ENCODE measurements at regions not wholly inside any gene's neighbourhood (a gene's known extent, or its start where the extent isn't known, plus 50 kb on each side); places are given as distances from the start of the nearest gene placed in this dataset.
"Not testable (repeated sequence)": the region's sequence is repeated elsewhere in the genome, so short reads cannot be mapped to it uniquely, and the experiment has no call there.

- no peak for DNase-seq (ENCODE audit: low read depth)
Measured at GRCh38 chr11:81420668-81421250, 1312.9 kb downstream of the FAM181B start.

- DNase-seq (ENCODE audit: low read depth), result no peak
Measured at GRCh38 chr11:81397316-81397715, 1336.3 kb downstream of the FAM181B start.

DNA sequence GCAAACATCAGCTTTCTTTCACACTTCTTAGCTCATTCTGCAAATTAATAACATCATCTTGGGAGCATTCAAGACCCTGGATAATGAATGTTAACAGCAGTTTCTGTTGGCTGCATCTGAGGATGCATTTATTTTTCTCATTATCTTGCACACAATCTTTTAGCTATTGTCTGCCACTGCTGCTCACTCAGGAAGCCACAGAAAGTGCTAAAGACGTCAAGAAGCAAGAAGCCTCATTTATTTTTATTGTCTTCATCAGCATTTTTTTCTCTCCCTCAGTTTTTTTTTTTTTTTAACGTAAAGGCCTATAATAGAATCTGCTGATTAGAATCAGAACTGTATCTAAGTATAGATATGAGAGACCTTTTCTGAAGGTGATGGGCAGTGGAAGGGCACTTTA lies 1339.4 kb downstream of the FAM181B start:
- DNase-seq (ENCODE audit: low read depth), result no peak

DNA sequence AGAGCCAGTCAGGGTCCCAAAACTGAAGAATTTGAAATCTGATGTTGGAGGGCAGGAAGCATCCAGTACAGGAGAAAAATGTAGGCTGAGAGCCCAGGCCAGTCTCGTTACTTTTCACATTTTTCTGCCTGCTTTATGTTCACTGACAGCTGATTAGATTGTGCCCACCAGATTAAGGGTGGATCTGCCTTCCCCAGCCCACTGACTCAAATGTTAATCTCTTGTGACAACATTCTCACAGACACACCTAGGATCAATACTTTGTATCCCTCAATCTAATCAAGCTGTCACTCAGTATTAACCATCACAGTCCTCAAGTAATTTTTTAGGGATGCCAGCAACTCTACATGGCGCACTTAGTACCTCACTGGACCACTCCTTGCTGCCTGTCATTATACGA lies 1345.3 kb downstream of the FAM181B start:
- DNase-seq (ENCODE audit: low read depth), result no peak

DNA sequence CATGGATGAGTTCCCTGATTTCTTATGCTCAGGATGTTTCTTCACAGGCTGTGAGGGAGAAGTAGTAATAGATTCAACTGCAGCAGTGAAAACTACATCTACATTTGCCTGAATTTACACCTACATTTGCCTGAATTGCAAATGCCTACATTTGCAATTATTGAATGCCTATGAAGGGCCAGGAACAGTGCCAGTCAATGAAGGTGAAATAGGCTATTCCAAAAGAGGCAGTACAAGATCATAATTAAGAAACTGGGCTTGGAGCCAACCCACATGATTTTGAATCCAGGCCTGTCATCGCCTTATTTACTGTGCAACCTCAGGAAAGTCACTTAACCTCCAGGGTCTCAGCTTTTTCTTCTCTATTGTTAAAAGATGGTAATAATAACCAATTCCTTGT lies 1353.3 kb downstream of the FAM181B start:
- DNase-seq (ENCODE audit: low read depth), result no peak

DNA sequence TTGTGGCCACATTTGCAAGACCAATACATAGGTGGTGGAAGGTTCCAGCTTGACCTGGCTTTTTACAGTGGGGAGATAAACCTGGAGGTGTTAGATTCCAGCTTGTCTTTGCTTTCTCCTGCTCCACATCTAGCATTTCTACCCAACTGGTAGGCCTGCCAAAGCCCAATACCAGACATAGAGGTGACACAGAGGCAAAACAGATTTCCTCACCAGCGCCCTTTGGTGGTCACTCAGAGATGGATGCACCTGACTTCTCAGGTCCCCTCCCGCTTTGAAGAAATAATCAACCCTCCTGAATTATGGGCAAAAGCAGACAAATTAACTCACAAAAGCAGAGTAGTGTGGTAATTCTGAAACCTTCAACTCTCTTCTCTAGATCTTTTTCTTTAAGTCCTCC lies 1356.2 kb downstream of the FAM181B start:
- DNase-seq (ENCODE audit: low read depth), result no peak

DNA sequence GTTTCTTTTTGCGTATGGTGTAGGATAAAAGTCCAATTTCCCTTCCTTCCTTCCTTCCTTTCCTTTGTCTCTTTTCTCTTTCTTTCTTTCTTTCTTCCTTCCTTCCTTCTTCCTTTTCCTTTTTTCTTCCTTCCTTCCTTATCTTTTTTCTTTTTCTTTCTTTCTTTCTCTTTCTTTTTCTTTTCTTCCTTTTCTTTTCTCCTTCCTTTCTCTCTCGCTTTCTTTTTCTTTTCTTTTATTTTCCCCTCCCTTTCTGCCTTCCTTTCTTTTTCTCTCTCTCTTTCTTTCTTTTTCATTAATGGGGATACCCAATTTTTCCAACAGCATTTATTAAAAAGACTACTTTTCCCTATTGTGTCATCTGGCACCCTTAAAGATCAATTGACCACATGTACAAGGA lies 1359.7 kb downstream of the FAM181B start:
- no peak for DNase-seq (ENCODE audit: low read depth)

- DNase-seq (ENCODE audit: low read depth), result no peak
Measured at GRCh38 chr11:81368192-81368591, 1365.5 kb downstream of the FAM181B start.

DNA sequence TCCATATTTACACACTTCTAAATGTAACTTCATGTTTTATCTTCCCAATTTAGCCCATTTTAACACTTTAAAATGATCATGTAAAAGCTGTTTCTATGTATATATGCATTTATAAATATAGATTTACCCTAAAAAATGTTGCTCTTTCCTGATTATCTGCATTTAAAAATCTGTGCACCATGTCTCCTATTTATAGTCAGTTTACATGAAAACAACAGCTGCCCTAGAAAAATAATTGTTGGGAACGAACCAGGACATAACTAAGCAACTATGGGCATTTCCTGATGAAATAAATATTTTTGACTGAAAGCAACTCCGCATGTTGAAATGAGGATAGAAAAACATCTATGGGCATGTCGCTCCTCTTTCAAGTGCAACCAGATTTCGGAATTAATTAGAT lies 1368.2 kb downstream of the FAM181B start:
- DNase-seq (ENCODE audit: low read depth), result no peak

DNA sequence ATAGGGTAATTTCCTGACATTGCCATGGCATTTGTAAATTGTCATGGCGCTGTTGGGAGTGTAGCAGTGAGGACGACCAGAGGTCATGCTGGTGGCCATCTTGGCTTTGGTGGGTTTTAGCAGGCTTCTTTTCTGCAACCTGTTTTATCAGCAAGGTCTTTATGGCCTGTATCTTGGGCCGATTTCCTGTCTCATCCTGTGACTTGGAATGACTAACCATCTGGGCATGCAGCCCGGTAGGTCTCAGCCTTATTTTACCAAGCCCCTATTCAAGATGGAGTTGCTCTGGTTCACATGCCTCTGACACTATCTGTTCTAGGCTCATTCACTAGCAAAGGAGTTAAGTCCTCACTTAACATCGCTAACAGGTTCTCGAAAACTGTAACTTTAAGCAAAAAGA lies 1374.2 kb downstream of the FAM181B start:
- DNase-seq (ENCODE audit: low read depth), result no peak

DNA sequence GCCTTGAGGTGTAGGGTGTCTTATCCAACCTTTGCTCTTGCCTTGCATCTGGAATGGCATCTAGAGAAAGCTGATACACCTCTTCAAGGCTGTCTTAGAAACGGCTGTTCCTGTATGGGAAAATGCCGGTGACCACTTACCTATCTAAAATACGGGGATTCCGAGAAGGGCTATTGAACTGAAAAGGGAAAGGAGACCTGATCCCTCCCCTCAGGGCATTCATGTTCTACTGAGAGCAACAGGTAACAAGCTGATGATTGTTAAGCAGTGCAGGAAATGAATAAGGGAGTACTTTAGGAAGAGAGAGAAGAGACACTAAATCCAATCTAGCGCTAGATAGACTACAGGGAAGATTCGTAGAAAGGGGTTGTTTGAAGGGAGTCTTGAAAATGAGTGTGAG lies 1388.1 kb downstream of the FAM181B start:
- no peak for DNase-seq (ENCODE audit: low read depth)

DNA sequence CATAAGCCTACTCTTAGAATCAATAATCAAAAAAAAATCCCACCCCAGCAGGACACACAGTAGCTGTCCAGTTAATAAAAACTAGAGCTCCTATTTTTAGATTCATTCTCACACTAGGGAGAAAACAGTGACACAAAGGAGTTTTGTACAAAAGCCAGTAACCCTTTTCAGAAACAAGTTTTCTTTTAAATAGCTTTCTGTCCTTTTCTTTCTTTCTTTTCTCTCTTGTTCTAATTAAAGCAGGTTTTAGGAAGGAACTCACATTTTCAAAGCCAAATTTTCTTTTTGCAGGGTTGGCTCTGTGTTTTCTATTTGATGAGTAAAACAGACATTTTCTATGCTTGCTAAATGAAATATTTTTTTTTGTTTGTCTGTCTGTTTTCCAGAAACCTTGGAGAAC lies 1390.7 kb downstream of the FAM181B start:
- no peak for DNase-seq (ENCODE audit: low read depth)

GRCh38 chr11:81340225-81340624 lies 1393.4 kb downstream of the FAM181B start:
- DNase-seq (ENCODE audit: low read depth), result no peak

DNA sequence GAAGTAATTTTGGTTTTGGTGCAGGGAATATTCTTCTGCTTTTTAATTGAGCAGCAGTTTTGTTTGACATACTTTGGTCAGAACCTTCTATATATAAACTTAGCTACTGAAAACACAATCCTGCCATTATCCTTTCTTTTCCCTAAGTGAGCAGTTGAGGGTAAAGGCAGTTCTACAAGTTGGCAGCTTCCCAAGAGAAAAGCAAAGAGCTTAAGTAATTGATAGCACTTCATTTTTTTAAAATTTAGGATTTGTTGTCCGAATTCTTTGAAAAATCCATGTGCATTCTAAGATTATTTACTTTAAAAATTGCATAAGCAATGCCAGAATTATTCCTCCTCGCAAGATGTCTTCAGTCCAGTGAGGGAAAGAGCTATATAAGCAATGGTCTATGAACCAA lies 1394.1 kb downstream of the FAM181B start:
- no peak for DNase-seq (ENCODE audit: low read depth)

DNA sequence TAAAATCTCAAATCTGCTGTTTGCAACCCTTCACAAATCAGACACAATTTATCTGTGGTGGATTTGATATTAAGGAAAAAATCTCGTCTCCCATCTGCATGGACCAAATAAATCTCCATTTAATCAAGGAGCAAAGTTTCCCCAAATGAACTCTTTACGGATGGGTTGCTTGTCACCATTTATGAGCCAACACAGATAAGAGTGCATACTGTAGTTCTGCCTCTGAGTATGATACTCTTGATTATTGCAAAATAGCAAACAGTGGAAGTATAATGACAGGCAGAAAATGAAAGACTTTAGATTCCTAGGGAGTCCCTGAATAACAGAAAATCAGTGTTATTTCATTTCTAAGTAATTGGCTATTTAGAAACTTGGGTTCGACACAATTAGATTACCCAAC lies 1395.9 kb downstream of the FAM181B start:
- no peak for DNase-seq (ENCODE audit: low read depth)

GRCh38 chr11:81332276-81332675 lies 1401.4 kb downstream of the FAM181B start:
- DNase-seq (ENCODE audit: low read depth), result no peak

- no peak for DNase-seq (ENCODE audit: low read depth)
Measured at GRCh38 chr11:81331611-81332235, 1401.9 kb downstream of the FAM181B start.

GRCh38 chr11:81331088-81331487 lies 1402.6 kb downstream of the FAM181B start:
- DNase-seq (ENCODE audit: low read depth), result no peak

GRCh38 chr11:81303038-81303664 lies 1430.5 kb downstream of the FAM181B start:
- no peak for DNase-seq (ENCODE audit: low read depth)

- no peak for DNase-seq (ENCODE audit: low read depth)
Measured at GRCh38 chr11:81301166-81301830, 1432.4 kb downstream of the FAM181B start.

DNA sequence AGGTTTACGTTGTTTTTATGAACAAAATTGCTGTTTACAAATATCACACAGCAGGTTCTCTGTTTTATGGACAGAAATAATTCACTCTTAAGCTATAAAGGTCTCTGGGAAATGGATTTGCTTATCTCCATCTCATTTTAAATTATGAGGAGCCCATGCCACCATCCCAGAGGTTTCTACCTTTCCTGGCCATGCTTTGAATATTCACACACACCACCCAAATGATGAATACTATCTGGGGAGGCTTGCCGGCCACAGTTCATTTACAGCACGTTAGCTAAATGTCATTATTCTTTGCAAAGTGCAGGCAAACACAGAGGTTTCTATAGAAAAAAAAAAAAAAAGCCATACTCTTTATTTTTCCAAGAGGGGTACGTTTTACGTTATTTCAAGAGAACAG lies 1446.7 kb downstream of the FAM181B start:
- no peak for DNase-seq (ENCODE audit: low read depth)

DNA sequence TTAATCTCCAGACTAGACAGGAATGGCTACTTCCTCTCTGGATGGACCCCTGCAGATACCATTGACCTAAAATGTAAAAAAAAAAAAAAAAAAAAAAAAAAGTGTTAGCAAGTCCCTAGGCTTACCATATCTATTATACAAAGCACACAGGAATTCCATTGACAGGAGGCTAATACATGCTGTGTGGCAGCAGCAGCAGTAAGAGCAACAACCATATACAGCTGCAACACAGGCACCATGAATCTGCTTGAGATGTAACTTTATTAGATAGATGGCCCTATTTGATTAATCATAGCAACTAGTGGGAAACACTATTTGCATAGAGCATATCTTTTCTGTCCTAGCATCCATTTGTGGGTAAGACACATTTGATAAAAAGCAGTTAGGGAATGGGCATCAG lies 1447.1 kb downstream of the FAM181B start:
- no peak for DNase-seq (ENCODE audit: low read depth)

- DNase-seq (ENCODE audit: low read depth), result not testable (repeated sequence)
Measured at GRCh38 chr11:81280228-81280627, 1453.4 kb downstream of the FAM181B start.
